ENCODE measurements at regions not wholly inside any gene's neighbourhood (a gene's known extent, or its start where the extent isn't known, plus 50 kb on each side); places are given as distances from the start of the nearest gene placed in this dataset.

- no peak for TF ChIP-seq CTCF (IDR thresholded peaks at IDR 0.05)
- TF ChIP-seq POLR2A (IDR thresholded peaks at IDR 0.05) = no peak
Observed at GRCh38 chr4:79700356-79700755, 292.3 kb upstream of the GK2 start.
